IMR-90 (cell line): ENCODE measurements at regions not wholly inside any gene's neighbourhood (a gene's known extent, or its start where the extent isn't known, plus 50 kb on each side); places are given as distances from the start of the nearest gene placed in this dataset.

Experiments used
- POLR2A ChIP-seq: IDR thresholded peaks from 2 replicates; pipeline ENCODE4 v1.6.1; 2012; ENCODE audit warnings: mild to moderate bottlenecking, low read depth, low read length
- RFX5 ChIP-seq: IDR thresholded peaks from 2 replicates; pipeline ENCODE4 v1.8.0; 2012; ENCODE audit warnings: low read depth, mild to moderate bottlenecking, low read length, moderate library complexity
- TF ChIP-seq, protein P1 (sequence below): conservative IDR thresholded peaks from 2 replicates; pipeline ENCODE4 v1.5.1; 2012; ENCODE audit warnings: mild to moderate bottlenecking, low read depth, low read length, improper control_type of control experiment

DNA sequence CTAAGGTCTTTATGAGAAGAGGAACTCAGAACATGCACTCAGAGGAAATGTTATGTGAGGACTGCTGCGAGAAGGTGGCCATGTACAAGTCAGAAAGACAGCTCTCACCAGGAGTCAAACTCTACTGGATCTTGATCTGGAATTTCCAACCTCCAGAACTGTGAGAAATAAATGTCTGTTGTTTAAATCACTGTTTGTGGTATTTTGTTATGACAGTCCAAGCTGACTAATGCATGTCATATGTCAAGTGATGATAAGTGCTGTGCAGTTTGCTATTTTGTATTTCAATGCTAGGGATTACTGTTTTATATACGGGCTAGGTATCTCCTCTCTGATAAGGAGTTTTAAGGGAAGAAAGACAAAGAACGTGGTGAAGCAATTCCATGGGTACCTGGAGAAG is 162.3 kb downstream of the CPEB2 start:
- no peak for TF ChIP-seq RFX5
- TF ChIP-seq POLR2A: no peak
- TF ChIP-seq, protein P1, sequence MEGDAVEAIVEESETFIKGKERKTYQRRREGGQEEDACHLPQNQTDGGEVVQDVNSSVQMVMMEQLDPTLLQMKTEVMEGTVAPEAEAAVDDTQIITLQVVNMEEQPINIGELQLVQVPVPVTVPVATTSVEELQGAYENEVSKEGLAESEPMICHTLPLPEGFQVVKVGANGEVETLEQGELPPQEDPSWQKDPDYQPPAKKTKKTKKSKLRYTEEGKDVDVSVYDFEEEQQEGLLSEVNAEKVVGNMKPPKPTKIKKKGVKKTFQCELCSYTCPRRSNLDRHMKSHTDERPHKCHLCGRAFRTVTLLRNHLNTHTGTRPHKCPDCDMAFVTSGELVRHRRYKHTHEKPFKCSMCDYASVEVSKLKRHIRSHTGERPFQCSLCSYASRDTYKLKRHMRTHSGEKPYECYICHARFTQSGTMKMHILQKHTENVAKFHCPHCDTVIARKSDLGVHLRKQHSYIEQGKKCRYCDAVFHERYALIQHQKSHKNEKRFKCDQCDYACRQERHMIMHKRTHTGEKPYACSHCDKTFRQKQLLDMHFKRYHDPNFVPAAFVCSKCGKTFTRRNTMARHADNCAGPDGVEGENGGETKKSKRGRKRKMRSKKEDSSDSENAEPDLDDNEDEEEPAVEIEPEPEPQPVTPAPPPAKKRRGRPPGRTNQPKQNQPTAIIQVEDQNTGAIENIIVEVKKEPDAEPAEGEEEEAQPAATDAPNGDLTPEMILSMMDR: no peak
